ENCODE measurements at regions not wholly inside any gene's neighbourhood (a gene's known extent, or its start where the extent isn't known, plus 50 kb on each side); places are given as distances from the start of the nearest gene placed in this dataset.

DNA sequence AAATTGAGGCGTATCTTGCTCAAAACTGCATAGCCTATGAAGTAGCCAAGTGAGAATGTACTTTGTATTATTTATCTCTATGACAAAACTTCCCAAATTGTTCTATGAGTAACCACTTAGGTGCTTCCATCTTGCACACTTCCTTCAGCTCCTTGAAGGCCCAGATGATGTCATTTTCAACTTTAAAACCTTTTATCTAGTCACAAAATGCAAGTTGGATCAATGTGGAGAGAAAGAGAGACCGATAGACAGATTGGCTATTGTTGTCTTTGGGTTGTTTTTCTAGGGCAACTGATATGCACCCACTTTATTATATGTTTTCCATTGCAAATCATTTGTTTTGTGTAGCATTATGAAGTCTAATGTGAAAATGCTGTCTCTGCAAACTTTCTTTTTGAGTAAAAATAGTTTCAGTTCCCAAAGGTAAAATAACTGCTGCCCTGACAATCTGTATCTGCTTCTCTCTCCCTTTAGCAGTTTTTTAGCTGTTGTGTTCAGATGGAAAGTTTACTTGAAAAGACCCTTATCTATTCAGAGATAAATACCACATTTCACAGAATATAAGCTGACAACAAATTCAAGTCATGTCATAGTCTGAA, 73.7 kb upstream of the CITED2 start (continued):
- 0 out of 2 replicates have a peak, but pooled peaks have one; percentile 57 for TF ChIP-seq HDAC2 (IDR thresholded peaks at IDR 0.05)
- TF ChIP-seq, protein P1, sequence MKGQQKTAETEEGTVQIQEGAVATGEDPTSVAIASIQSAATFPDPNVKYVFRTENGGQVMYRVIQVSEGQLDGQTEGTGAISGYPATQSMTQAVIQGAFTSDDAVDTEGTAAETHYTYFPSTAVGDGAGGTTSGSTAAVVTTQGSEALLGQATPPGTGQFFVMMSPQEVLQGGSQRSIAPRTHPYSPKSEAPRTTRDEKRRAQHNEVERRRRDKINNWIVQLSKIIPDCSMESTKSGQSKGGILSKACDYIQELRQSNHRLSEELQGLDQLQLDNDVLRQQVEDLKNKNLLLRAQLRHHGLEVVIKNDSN (CRISPR knock-in tag; IDR thresholded peaks at IDR 0.05), result no peak
- TF ChIP-seq EZH2 (IDR thresholded peaks at IDR 0.05; ENCODE audit: borderline replicate concordance, low read depth, low read length), result no peak
- peak in 1 of 2 experiments; percentile 46; a peak in 2 of 4 replicates for TF ChIP-seq TBL1XR1 (IDR thresholded peaks at IDR 0.05; ENCODE audit: low read length in 2 of 2)
- no peak for TF ChIP-seq TOE1 (IDR thresholded peaks at IDR 0.05; ENCODE audit: borderline replicate concordance)
- TF ChIP-seq TOE1 (CRISPR knock-in tag; IDR thresholded peaks at IDR 0.05; ENCODE audit: borderline replicate concordance, low read depth), result no peak
- no peak for TF ChIP-seq MCM5 (IDR thresholded peaks at IDR 0.05; ENCODE audit: low read depth)
- no peak for TF ChIP-seq MTF1 (CRISPR knock-in tag; IDR thresholded peaks at IDR 0.05; ENCODE audit: borderline replicate concordance)
- no peak for TF ChIP-seq TAF15 (IDR thresholded peaks at IDR 0.05; ENCODE audit: low read depth, low read length)
- no peak for TF ChIP-seq ZNF696 (CRISPR knock-in tag; conservative IDR thresholded peaks at IDR 0.05)
- TF ChIP-seq EWSR1 (IDR thresholded peaks at IDR 0.05; ENCODE audit: borderline replicate concordance, low read depth, partially characterized antibody), result no peak
- TF ChIP-seq FOS (IDR thresholded peaks at IDR 0.05; ENCODE audit: extremely low read depth, insufficient read length), result no peak
- 0 out of 2 replicates have a peak, but pooled peaks have one; percentile 43 for TF ChIP-seq KAT7 (CRISPR knock-in tag; IDR thresholded peaks at IDR 0.05; ENCODE audit: borderline replicate concordance)
- no peak for TF ChIP-seq COPS2 (conservative IDR thresholded peaks at IDR 0.05)
- TF ChIP-seq MBD2 (IDR thresholded peaks at IDR 0.05; ENCODE audit: borderline replicate concordance, low read depth), result no peak
- TF ChIP-seq, protein P2, sequence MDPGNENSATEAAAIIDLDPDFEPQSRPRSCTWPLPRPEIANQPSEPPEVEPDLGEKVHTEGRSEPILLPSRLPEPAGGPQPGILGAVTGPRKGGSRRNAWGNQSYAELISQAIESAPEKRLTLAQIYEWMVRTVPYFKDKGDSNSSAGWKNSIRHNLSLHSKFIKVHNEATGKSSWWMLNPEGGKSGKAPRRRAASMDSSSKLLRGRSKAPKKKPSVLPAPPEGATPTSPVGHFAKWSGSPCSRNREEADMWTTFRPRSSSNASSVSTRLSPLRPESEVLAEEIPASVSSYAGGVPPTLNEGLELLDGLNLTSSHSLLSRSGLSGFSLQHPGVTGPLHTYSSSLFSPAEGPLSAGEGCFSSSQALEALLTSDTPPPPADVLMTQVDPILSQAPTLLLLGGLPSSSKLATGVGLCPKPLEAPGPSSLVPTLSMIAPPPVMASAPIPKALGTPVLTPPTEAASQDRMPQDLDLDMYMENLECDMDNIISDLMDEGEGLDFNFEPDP (CRISPR knock-in tag; IDR thresholded peaks at IDR 0.05), result no peak
- TF ChIP-seq, protein P3, sequence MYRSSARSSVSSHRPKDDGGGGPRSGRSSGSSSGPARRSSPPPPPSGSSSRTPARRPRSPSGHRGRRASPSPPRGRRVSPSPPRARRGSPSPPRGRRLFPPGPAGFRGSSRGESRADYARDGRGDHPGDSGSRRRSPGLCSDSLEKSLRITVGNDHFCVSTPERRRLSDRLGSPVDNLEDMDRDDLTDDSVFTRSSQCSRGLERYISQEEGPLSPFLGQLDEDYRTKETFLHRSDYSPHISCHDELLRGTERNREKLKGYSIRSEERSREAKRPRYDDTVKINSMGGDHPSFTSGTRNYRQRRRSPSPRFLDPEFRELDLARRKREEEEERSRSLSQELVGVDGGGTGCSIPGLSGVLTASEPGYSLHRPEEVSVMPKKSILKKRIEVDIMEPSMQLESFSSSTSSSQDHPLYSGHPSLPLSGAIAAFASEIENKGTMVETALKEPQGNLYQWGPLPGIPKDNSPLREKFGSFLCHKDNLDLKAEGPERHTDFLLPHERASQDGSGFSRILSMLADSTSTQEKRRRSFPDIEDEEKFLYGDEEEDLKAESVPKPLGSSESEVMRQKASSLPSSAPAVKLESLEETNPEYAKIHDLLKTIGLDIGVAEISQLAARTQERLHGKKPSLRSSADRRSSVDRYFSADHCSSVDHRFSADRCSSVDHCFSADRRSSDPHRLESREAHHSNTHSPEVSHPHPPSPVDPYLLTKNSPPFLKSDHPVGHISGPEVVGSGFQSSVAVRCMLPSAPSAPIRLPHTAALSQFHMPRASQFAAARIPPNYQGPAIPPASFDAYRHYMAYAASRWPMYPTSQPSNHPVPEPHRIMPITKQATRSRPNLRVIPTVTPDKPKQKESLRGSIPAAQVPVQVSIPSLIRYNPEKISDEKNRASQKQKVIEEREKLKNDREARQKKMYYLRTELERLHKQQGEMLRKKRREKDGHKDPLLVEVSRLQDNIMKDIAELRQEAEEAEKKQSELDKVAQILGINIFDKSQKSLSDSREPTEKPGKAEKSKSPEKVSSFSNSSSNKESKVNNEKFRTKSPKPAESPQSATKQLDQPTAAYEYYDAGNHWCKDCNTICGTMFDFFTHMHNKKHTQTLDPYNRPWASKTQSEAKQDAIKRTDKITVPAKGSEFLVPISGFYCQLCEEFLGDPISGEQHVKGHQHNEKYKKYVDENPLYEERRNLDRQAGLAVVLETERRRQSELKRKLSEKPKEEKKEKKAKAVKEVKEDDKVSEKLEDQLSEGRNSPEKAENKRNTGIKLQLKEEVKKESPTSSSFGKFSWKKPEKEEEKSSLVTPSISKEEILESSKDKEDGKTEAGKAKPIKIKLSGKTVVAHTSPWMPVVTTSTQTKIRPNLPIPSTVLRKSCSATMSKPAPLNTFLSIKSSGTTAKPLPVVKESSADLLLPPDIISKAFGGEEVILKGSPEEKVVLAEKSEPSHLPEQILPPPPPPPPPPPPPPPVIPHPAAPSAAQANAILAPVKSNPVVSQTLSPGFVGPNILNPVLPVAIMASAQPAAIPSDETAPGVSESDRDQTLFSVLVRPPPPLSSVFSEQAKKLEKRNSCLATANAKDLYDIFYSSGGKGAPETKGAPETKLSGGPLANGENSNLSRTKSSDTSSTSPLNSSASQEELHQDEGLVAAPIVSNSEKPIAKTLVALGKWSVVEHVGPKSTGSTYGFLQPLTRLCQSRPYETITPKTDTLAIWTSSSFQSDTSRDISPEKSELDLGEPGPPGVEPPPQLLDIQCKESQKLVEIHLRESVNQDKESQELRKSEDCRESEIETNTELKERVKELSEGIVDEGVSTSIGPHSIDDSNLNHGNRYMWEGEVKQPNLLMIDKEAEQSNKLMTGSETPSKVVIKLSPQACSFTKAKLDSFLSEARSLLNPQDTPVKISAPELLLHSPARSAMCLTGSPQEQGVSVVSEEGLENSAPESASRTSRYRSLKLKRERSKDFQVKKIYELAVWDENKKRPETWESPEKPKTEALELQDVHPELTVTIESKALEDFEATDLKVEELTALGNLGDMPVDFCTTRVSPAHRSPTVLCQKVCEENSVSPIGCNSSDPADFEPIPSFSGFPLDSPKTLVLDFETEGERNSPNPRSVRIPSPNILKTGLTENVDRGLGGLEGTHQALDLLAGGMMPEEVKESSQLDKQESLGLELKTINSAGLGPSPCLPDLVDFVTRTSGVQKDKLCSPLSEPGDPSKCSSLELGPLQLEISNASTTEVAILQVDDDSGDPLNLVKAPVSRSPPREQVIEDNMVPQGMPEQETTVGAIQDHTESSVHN (IDR thresholded peaks at IDR 0.05; ENCODE audit: borderline replicate concordance in 1 of 2, low read depth in 1 of 2), result no peak
- TF ChIP-seq TAL1 (IDR thresholded peaks at IDR 0.05), result peak; percentile 38
- no peak for TF ChIP-seq ZNF76 (CRISPR knock-in tag; IDR thresholded peaks at IDR 0.05; ENCODE audit: borderline replicate concordance)

Measured in K562 (cell line).